HT-29 (cell line): ENCODE measurements at regions not wholly inside any gene's neighbourhood (a gene's known extent, or its start where the extent isn't known, plus 50 kb on each side); places are given as distances from the start of the nearest gene placed in this dataset.
"Not testable (repeated sequence)": the region's sequence is repeated elsewhere in the genome, so short reads cannot be mapped to it uniquely, and the experiment has no call there.

ENCODE experiments used
- DNase-seq: peaks from one replicate; pipeline ENCODE4 v3.0.0-alpha.2; 2015; ENCODE audit warnings: low spot score

- DNase-seq, result not testable (repeated sequence)
Measured at GRCh38 chr10:61818251-61818650, 83.2 kb upstream of the ARID5B start.

GRCh38 chr10:61819208-61819607 is 82.3 kb upstream of the ARID5B start:
- peak; percentile 53 for DNase-seq

- DNase-seq, result no peak
Measured at GRCh38 chr10:61821153-61821552, 80.3 kb upstream of the ARID5B start.

GRCh38 chr10:61821693-61822092 is 79.8 kb upstream of the ARID5B start:
- no peak for DNase-seq

GRCh38 chr10:61822096-61822495 is 79.4 kb upstream of the ARID5B start:
- no peak for DNase-seq

- DNase-seq, result no peak
Measured at GRCh38 chr10:61822781-61823230, 78.7 kb upstream of the ARID5B start.

- DNase-seq, result no peak
Measured at GRCh38 chr10:61825001-61825400, 76.5 kb upstream of the ARID5B start.

- DNase-seq, result no peak
Measured at GRCh38 chr10:61825628-61826027, 75.9 kb upstream of the ARID5B start.

- DNase-seq, result no peak
Measured at GRCh38 chr10:61828034-61828433, 73.5 kb upstream of the ARID5B start.

GRCh38 chr10:61828788-61829187 is 72.7 kb upstream of the ARID5B start:
- no peak for DNase-seq

GRCh38 chr10:61830072-61830845 is 71.2 kb upstream of the ARID5B start:
- no peak for DNase-seq

GRCh38 chr10:61830846-61831273 is 70.6 kb upstream of the ARID5B start:
- no peak for DNase-seq

- no peak for DNase-seq
Measured at GRCh38 chr10:61832866-61833481, 68.5 kb upstream of the ARID5B start.

- DNase-seq, result no peak
Measured at GRCh38 chr10:61834519-61834918, 67.0 kb upstream of the ARID5B start.

- DNase-seq, result peak; percentile 66
Measured at GRCh38 chr10:61835069-61835945, 66.2 kb upstream of the ARID5B start.

GRCh38 chr10:61835946-61836887 is 65.3 kb upstream of the ARID5B start:
- peak; percentile 64 for DNase-seq

GRCh38 chr10:61836888-61837754 is 64.4 kb upstream of the ARID5B start:
- peak; percentile 81 for DNase-seq

GRCh38 chr10:61837755-61838171 is 63.7 kb upstream of the ARID5B start:
- peak; percentile 79 for DNase-seq

- no peak for DNase-seq
Measured at GRCh38 chr10:61839916-61840315, 61.6 kb upstream of the ARID5B start.

- DNase-seq, result no peak
Measured at GRCh38 chr10:61840403-61840802, 61.1 kb upstream of the ARID5B start.
